ENCODE measurements at regions not wholly inside any gene's neighbourhood (a gene's known extent, or its start where the extent isn't known, plus 50 kb on each side); places are given as distances from the start of the nearest gene placed in this dataset.

DNA sequence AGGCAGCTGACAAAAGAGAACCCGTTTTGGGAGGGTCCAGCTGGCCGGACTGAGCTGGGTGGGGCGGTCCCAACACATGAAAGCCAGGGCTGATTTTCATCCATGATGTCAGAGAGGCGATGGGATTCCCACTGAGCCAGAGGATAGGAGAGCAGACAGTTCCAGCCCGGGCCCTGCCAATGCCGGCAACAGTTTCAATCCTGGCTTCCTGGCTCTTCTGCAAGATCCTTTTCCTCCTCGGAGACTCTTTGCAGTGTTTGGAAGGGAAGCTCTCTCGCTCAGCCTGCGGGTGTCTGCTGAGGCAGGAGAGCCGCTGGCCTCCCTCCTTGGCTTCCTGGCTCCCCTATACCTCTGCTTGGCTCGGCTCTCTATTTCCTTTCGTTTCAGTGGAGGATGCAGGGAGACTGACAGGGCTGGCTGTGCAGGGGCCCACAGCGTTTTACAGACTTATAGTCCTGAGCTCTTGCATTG, 145.5 kb upstream of the SOX9 start:
- Histone ChIP-seq H3F3A (ENCODE audit: insufficient read depth) (no peaks in the 10 kb centered on the region), H3K9me2 (replicated peaks; ENCODE audit: insufficient read depth, low read length) (no peaks in the 10 kb centered on the region), H3K9me3 (ENCODE audit: insufficient read depth, low read length) (no peaks in the 10 kb centered on the region), H3K4me2 (ENCODE audit: low read depth, low read length, poor library complexity, severe bottlenecking) (no peak overlapping the region), H3K27ac (ENCODE audit: low read depth, low read length) (no peak overlapping the region), H4K20me1 (ENCODE audit: low read depth, low read length) (no peaks in the 10 kb centered on the region), H2AFZ (ENCODE audit: low read depth, low read length, severe bottlenecking) (no peak overlapping the region), H3K4me3 (ENCODE audit: insufficient read depth, low read length, poor library complexity, severe bottlenecking) (no peak overlapping the region), H3K79me2 (ENCODE audit: insufficient read depth, low read length) (no peaks in the 10 kb centered on the region), H3K27me3 (ENCODE audit: low read length) (no peaks in the 10 kb centered on the region), H3K9ac (ENCODE audit: low read length) (no peak overlapping the region), H3K36me3 (ENCODE audit: low read length) (no peaks in the 10 kb centered on the region)
- no peak for TF ChIP-seq CTCF (IDR thresholded peaks at IDR 0.05; ENCODE audit: insufficient read depth, low read length, poor library complexity, severe bottlenecking)
- TF ChIP-seq EZH2phosphoT487 (conservative IDR thresholded peaks at IDR 0.05; ENCODE audit: low read length) = no peak

DNA sequence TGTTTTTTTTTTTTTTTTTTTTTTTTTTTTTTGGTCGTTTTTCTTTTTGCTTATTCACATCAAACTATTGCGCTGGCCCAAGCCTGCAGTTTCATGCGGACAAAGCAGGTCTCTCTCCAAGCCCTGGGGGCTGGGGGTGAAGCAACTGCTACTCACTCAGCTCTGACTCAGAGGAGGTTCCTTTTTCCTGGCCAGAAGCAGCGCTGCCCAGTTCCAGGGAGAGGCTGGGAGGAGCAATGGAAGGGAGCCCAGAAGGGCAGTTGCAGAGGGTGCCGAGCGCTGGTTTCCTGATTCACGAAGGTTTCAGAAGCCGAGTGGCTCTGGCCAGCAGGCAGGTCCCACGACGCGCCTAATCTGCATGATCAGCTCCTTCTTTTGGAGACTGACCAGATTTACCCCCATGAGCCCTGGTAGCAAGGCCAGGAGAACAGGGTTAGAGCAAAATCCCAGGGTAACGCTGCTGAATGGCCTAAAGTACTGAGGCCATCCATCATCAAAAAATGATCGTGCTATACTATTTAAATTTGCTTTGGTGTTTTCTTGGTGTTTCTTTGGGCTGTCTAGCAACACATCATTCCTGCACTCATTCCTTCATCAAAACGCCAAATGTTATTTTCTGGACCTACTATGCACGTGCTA, 144.7 kb upstream of the SOX9 start:
- Histone ChIP-seq H3K9me3 (ENCODE audit: insufficient read depth, low read length) (no peaks in the 10 kb centered on the region), H3K27ac (ENCODE audit: low read depth, low read length) (no peak overlapping the region), H3K36me3 (ENCODE audit: low read length) (no peaks in the 10 kb centered on the region), H3K9me2 (replicated peaks; ENCODE audit: insufficient read depth, low read length) (no peaks in the 10 kb centered on the region), H3K9ac (ENCODE audit: low read length) (no peak overlapping the region), H4K20me1 (ENCODE audit: low read depth, low read length) (no peaks in the 10 kb centered on the region), H2AFZ (ENCODE audit: low read depth, low read length, severe bottlenecking) (no peak overlapping the region), H3K4me3 (ENCODE audit: insufficient read depth, low read length, poor library complexity, severe bottlenecking) (no peak overlapping the region), H3K4me2 (ENCODE audit: low read depth, low read length, poor library complexity, severe bottlenecking) (no peak overlapping the region), H3K79me2 (ENCODE audit: insufficient read depth, low read length) (no peaks in the 10 kb centered on the region), H3F3A (ENCODE audit: insufficient read depth) (no peaks in the 10 kb centered on the region), H3K27me3 (ENCODE audit: low read length) (no peaks in the 10 kb centered on the region)
- TF ChIP-seq CTCF (IDR thresholded peaks at IDR 0.05; ENCODE audit: insufficient read depth, low read length, poor library complexity, severe bottlenecking) = no peak
- no peak for TF ChIP-seq EZH2phosphoT487 (conservative IDR thresholded peaks at IDR 0.05; ENCODE audit: low read length)

DNA sequence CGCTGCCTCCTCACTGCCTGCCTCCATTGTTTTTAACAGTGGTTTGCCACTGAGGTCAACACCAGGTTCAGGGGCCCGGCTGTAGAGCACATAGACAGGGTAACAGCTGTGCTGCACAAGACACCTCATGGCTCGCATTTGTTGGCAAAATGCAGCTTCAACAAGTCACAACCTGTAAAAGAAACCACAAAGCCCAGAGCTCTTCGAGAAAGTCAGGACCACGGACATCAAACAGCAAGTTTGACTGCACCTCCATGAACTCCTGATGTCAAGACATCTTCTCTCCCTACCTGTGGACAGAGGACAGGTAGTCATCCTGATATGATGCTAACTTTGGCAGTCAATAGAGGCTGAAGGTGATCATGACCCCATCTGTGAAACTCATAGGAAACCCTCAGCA, 142.4 kb upstream of the SOX9 start:
- H3K9me3 ChIP-seq (ENCODE audit: insufficient read depth, low read length) = no peaks in the 10 kb centered on the region
- H3K4me2 ChIP-seq (ENCODE audit: low read depth, low read length, poor library complexity, severe bottlenecking) = no peak overlapping the region
- no peaks in the 10 kb centered on the region for H3K79me2 ChIP-seq (ENCODE audit: insufficient read depth, low read length)
- no peak overlapping the region for H3K27ac ChIP-seq (ENCODE audit: low read depth, low read length)
- H3K4me3 ChIP-seq (ENCODE audit: insufficient read depth, low read length, poor library complexity, severe bottlenecking) = no peak overlapping the region
- no peaks in the 10 kb centered on the region for H3F3A ChIP-seq (ENCODE audit: insufficient read depth)
- H3K27me3 ChIP-seq (ENCODE audit: low read length) = no peaks in the 10 kb centered on the region
- no peak for TF ChIP-seq EZH2phosphoT487 (conservative IDR thresholded peaks at IDR 0.05; ENCODE audit: low read length)
- no peak for TF ChIP-seq CTCF (IDR thresholded peaks at IDR 0.05; ENCODE audit: insufficient read depth, low read length, poor library complexity, severe bottlenecking)
- no peak overlapping the region for H3K9ac ChIP-seq (ENCODE audit: low read length)
- H2AFZ ChIP-seq (ENCODE audit: low read depth, low read length, severe bottlenecking) = no peak overlapping the region
- H3K36me3 ChIP-seq (ENCODE audit: low read length) = no peaks in the 10 kb centered on the region
- no peaks in the 10 kb centered on the region for H3K9me2 ChIP-seq (replicated peaks; ENCODE audit: insufficient read depth, low read length)
- H4K20me1 ChIP-seq (ENCODE audit: low read depth, low read length) = no peaks in the 10 kb centered on the region
